ENCODE measurements at regions not wholly inside any gene's neighbourhood (a gene's known extent, or its start where the extent isn't known, plus 50 kb on each side); places are given as distances from the start of the nearest gene placed in this dataset.
"Not testable (repeated sequence)": the region's sequence is repeated elsewhere in the genome, so short reads cannot be mapped to it uniquely, and the experiment has no call there.

DNA sequence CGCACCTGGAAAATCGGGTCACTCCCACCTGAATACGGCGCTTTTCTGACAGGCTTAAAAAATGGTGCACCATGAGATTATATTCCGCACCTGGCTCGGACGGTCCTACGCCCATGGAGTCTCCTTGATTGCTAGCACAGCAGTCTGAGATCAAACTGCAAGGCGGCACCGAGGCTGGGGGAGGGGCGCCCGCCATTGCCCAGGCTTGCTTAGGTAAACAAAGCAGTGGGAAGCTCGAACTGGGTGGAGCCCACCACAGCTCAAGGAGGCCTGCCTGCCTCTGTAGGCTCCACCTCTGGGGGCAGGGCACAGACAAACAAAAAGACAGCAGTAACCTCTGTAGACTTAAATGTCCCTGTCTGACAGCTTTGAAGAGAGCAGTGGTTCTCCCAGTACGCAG is 267.0 kb upstream of the KITLG start:
- not testable (repeated sequence) for TF ChIP-seq POLR2AphosphoS5 (IDR thresholded peaks at IDR 0.05; ENCODE audit: borderline replicate concordance, low read depth, low read length); EZH2 (IDR thresholded peaks at IDR 0.05)

Data from SK-N-MC (cell line).